ENCODE measurements at regions not wholly inside any gene's neighbourhood (a gene's known extent, or its start where the extent isn't known, plus 50 kb on each side); places are given as distances from the start of the nearest gene placed in this dataset.

DNA sequence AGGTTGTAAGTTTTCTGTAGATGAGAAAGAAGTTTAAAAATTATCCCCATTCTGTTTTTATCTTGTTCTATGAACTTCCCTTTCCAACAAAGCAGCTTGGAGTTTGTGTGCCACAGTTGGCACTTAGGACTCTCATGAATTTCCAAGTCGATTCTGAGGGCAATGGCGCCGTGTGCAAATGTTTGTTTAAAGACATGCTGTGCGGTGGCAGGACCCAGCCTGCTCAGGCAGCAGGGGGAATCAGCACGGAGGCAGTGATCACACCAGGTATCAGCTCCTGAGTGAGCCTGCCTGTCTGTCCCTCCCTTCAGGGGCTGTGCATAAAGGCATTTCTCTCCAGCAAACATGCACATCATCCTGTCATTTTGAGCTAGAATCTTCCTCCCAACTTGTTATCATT lies 109.8 kb upstream of the WDR11 start:
- Histone ChIP-seq H4K20me1 (ENCODE audit: insufficient read depth, low read length) (no peaks in the 10 kb centered on the region), H3K4me2 (ENCODE audit: low read length) (no peak overlapping the region), H3K9ac (ENCODE audit: low read length) (no peak overlapping the region), H2AFZ (ENCODE audit: low read depth, low read length) (no peak overlapping the region), H3K4me3 (ENCODE audit: low read length) (no peak overlapping the region), H3K27me3 (ENCODE audit: low read depth, low read length) (peaks cover 10% of the 10 kb centered on the region; the same call in 1 of the 2 replicates), H3K27ac (ENCODE audit: low read length) (no peak overlapping the region), H3K36me3 (replicated peaks; ENCODE audit: low read depth, low read length) (no peaks in the 10 kb centered on the region), H3K79me2 (ENCODE audit: low read length) (no peaks in the 10 kb centered on the region), H3K4me1 (ENCODE audit: low read length) (no peaks in the 10 kb centered on the region), H3K9me3 (ENCODE audit: insufficient read depth, low read length) (no peaks in the 10 kb centered on the region)
- TF ChIP-seq, protein P1, sequence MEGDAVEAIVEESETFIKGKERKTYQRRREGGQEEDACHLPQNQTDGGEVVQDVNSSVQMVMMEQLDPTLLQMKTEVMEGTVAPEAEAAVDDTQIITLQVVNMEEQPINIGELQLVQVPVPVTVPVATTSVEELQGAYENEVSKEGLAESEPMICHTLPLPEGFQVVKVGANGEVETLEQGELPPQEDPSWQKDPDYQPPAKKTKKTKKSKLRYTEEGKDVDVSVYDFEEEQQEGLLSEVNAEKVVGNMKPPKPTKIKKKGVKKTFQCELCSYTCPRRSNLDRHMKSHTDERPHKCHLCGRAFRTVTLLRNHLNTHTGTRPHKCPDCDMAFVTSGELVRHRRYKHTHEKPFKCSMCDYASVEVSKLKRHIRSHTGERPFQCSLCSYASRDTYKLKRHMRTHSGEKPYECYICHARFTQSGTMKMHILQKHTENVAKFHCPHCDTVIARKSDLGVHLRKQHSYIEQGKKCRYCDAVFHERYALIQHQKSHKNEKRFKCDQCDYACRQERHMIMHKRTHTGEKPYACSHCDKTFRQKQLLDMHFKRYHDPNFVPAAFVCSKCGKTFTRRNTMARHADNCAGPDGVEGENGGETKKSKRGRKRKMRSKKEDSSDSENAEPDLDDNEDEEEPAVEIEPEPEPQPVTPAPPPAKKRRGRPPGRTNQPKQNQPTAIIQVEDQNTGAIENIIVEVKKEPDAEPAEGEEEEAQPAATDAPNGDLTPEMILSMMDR (IDR thresholded peaks at IDR 0.05; ENCODE audit: low read depth, low read length) = no peak
- no peak for TF ChIP-seq EZH2phosphoT487 (IDR thresholded peaks at IDR 0.05; ENCODE audit: low read depth)

DNA sequence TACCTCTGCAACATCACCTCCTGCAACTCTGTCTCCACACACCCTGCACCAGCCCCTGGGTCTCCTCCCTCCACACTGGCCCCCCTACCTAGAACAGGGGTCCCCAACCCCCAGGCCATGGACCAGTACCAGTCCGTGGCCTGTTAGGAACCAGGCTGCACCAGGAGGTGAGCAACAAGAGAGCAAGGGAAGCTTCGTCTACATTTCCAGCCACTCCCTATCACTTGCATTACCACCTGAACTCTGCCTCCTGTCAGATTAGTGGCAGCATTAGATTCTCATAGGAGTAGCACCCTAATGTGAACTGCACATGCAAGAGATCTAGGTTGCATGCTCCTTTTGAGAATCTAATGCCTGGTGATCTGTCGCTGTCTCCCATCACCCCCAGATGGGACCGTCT lies 108.8 kb upstream of the WDR11 start:
- Histone ChIP-seq H2AFZ (ENCODE audit: low read depth, low read length) (no peak overlapping the region), H3K9me3 (ENCODE audit: insufficient read depth, low read length) (no peaks in the 10 kb centered on the region), H3K4me1 (ENCODE audit: low read length) (no peaks in the 10 kb centered on the region), H3K4me2 (ENCODE audit: low read length) (no peak overlapping the region), H3K36me3 (replicated peaks; ENCODE audit: low read depth, low read length) (no peaks in the 10 kb centered on the region), H3K27me3 (ENCODE audit: low read depth, low read length) (peaks cover 5% of the 10 kb centered on the region; the same call in 1 of the 2 replicates), H3K4me3 (ENCODE audit: low read length) (no peak overlapping the region), H3K79me2 (ENCODE audit: low read length) (no peaks in the 10 kb centered on the region), H3K9ac (ENCODE audit: low read length) (no peak overlapping the region), H4K20me1 (ENCODE audit: insufficient read depth, low read length) (no peaks in the 10 kb centered on the region), H3K27ac (ENCODE audit: low read length) (no peak overlapping the region)
- no peak for TF ChIP-seq EZH2phosphoT487 (IDR thresholded peaks at IDR 0.05; ENCODE audit: low read depth)

DNA sequence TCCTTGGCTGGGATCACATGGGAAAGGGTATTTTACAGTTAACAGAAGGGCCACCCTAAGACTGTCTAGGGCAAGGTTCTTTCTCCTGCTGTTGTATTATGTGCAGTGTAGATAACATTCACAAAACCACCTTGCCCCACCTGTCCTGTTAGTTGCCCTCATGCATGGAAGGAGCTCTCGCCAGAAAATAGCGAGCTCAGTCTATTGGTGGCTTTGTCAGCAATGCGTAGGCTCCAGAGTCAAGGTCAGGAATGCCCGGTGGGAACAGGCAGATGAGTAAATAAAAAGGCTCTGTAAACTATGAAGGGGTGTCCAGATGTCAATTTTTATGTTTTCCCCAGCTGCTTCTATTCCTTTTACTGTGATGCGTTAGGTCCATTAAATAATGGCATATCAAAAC lies 107.1 kb upstream of the WDR11 start:
- H3K27ac ChIP-seq (ENCODE audit: low read length) = no peak overlapping the region
- H3K36me3 ChIP-seq (replicated peaks; ENCODE audit: low read depth, low read length) = no peaks in the 10 kb centered on the region

DNA sequence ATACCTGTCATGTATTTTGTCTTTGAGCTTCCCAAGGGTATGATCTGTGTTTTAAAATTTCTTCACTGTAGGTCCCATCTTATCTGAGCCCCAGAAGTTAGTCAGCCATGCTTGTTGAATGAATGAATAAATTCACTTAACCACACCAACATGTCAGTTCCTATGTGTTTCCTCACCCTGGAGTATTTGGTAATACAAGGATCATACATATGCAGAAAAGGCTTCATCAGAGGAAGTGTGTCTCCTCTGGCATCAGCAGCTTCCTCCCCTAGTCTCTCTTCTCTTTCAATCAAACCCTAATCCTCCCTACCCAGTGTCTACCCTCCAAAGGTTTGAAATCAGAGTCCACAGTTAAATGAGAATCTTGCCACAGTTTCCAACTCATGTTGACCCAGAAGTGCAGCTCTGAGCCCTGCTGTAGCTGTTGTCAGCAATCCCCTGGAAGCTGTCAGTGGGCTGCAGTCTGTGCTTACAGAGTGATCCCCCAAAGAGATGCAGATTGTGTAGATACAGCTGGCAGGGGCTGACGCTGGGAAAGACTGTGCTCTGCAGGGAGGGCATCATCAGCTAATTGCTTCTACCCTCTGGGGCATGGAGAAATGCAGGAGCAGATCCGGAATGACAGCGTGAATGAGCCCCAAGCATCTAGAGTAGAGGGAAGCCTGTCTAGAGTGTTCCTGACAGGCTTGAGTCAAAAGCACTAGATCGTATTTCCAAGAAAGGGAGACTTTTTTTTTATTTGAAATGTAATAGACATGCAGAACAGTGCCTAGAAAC lies 105.0 kb upstream of the WDR11 start:
- no peaks in the 10 kb centered on the region for H3K36me3 ChIP-seq (replicated peaks; ENCODE audit: low read depth, low read length)
- H3K79me2 ChIP-seq (ENCODE audit: low read length) = no peaks in the 10 kb centered on the region
- no peak overlapping the region for H3K9ac ChIP-seq (ENCODE audit: low read length)
- no peaks in the 10 kb centered on the region for H4K20me1 ChIP-seq (ENCODE audit: insufficient read depth, low read length)
- no peaks in the 10 kb centered on the region for H3K9me3 ChIP-seq (ENCODE audit: insufficient read depth, low read length)
- H3K27me3 ChIP-seq (ENCODE audit: low read depth, low read length) = no peaks in the 10 kb centered on the region
- no peak overlapping the region for H2AFZ ChIP-seq (ENCODE audit: low read depth, low read length)
- H3K27ac ChIP-seq (ENCODE audit: low read length) = no peak overlapping the region
- no peak overlapping the region for H3K4me3 ChIP-seq (ENCODE audit: low read length)
- no peak overlapping the region for H3K4me2 ChIP-seq (ENCODE audit: low read length)
- H3K4me1 ChIP-seq (ENCODE audit: low read length) = peaks cover 26% of the 10 kb centered on the region
- TF ChIP-seq EZH2phosphoT487 (IDR thresholded peaks at IDR 0.05; ENCODE audit: low read depth) = no peak
- TF ChIP-seq, protein P1 (IDR thresholded peaks at IDR 0.05; ENCODE audit: low read depth, low read length) = no peak

More for the DNA sequence above, 107.1 kb upstream of the WDR11 start:
- TF ChIP-seq, protein P1 (IDR thresholded peaks at IDR 0.05; ENCODE audit: low read depth, low read length) = no peak
- no peak for TF ChIP-seq EZH2phosphoT487 (IDR thresholded peaks at IDR 0.05; ENCODE audit: low read depth)
- no peaks in the 10 kb centered on the region for H4K20me1 ChIP-seq (ENCODE audit: insufficient read depth, low read length)
- no peak overlapping the region for H3K9ac ChIP-seq (ENCODE audit: low read length)
- no peaks in the 10 kb centered on the region for H3K27me3 ChIP-seq (ENCODE audit: low read depth, low read length)
- no peaks in the 10 kb centered on the region for H3K79me2 ChIP-seq (ENCODE audit: low read length)
- no peaks in the 10 kb centered on the region for H3K9me3 ChIP-seq (ENCODE audit: insufficient read depth, low read length)
- H3K4me1 ChIP-seq (ENCODE audit: low read length) = peaks cover 8% of the 10 kb centered on the region
- H2AFZ ChIP-seq (ENCODE audit: low read depth, low read length) = no peak overlapping the region
- H3K4me2 ChIP-seq (ENCODE audit: low read length) = no peak overlapping the region
- H3K4me3 ChIP-seq (ENCODE audit: low read length) = no peak overlapping the region
